GM12878 (cell line): ENCODE measurements at regions not wholly inside any gene's neighbourhood (a gene's known extent, or its start where the extent isn't known, plus 50 kb on each side); places are given as distances from the start of the nearest gene placed in this dataset.

Source experiments
- BHLHE40 ChIP-seq, 2 experiments: fragments of 450-650 bp in 1 of 2; IDR thresholded peaks; 2 replicates each; pipeline ENCODE4 v1.6.1; 2011 to 2017; ENCODE audit warnings: low read depth in 2 of 2, borderline replicate concordance in 1 of 2, improper control_type of control experiment in 1 of 2, low read length in 1 of 2, mild to moderate bottlenecking in 1 of 2
- GATAD2B ChIP-seq: fragments of 450-650 bp; conservative IDR thresholded peaks from 2 replicates; pipeline ENCODE4 v1.6.1; 2017; ENCODE audit warnings: low read depth, mild to moderate bottlenecking, moderate library complexity
- MTA3 ChIP-seq: IDR thresholded peaks from 2 replicates; pipeline ENCODE4 v1.6.1; 2012; ENCODE audit warnings: low read length, inconsistent platforms, borderline replicate concordance
- RFX5 ChIP-seq: IDR thresholded peaks from 2 replicates; pipeline ENCODE4 v1.6.1; 2011; ENCODE audit warnings: low read depth, low read length, improper control_type of control experiment
- USF2 ChIP-seq: IDR thresholded peaks from 2 replicates; pipeline ENCODE4 v1.6.1; 2011; ENCODE audit warnings: low read depth, low read length, improper control_type of control experiment, borderline replicate concordance
- TF ChIP-seq, protein P1 (sequence below): fragments of 450-650 bp; IDR thresholded peaks from 2 replicates; pipeline ENCODE4 v1.6.1; 2016; ENCODE audit warnings: mild to moderate bottlenecking
- TF ChIP-seq, protein P2 (sequence below): fragments of 450-650 bp; IDR thresholded peaks from 2 replicates; pipeline ENCODE4 v1.6.1; 2016; ENCODE audit warnings: mild to moderate bottlenecking, moderate library complexity, borderline replicate concordance

- TF ChIP-seq USF2 (no peak), BHLHE40 (IDR thresholded peaks at IDR 0.05; ENCODE audit: borderline replicate concordance in 1 of 2, low read depth in 2 of 2, low read length in 1 of 2) (peak; percentile 29 to 35; a peak in 1 of 4 replicates), GATAD2B (no peak), RFX5 (no peak), MTA3 (no peak)
- TF ChIP-seq, protein P1, sequence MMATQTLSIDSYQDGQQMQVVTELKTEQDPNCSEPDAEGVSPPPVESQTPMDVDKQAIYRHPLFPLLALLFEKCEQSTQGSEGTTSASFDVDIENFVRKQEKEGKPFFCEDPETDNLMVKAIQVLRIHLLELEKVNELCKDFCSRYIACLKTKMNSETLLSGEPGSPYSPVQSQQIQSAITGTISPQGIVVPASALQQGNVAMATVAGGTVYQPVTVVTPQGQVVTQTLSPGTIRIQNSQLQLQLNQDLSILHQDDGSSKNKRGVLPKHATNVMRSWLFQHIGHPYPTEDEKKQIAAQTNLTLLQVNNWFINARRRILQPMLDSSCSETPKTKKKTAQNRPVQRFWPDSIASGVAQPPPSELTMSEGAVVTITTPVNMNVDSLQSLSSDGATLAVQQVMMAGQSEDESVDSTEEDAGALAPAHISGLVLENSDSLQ = 0 out of 2 replicates have a peak, but pooled peaks have one; percentile 22
- TF ChIP-seq, protein P2, sequence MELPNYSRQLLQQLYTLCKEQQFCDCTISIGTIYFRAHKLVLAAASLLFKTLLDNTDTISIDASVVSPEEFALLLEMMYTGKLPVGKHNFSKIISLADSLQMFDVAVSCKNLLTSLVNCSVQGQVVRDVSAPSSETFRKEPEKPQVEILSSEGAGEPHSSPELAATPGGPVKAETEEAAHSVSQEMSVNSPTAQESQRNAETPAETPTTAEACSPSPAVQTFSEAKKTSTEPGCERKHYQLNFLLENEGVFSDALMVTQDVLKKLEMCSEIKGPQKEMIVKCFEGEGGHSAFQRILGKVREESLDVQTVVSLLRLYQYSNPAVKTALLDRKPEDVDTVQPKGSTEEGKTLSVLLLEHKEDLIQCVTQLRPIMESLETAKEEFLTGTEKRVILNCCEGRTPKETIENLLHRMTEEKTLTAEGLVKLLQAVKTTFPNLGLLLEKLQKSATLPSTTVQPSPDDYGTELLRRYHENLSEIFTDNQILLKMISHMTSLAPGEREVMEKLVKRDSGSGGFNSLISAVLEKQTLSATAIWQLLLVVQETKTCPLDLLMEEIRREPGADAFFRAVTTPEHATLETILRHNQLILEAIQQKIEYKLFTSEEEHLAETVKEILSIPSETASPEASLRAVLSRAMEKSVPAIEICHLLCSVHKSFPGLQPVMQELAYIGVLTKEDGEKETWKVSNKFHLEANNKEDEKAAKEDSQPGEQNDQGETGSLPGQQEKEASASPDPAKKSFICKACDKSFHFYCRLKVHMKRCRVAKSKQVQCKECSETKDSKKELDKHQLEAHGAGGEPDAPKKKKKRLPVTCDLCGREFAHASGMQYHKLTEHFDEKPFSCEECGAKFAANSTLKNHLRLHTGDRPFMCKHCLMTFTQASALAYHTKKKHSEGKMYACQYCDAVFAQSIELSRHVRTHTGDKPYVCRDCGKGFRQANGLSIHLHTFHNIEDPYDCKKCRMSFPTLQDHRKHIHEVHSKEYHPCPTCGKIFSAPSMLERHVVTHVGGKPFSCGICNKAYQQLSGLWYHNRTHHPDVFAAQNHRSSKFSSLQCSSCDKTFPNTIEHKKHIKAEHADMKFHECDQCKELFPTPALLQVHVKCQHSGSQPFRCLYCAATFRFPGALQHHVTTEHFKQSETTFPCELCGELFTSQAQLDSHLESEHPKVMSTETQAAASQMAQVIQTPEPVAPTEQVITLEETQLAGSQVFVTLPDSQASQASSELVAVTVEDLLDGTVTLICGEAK = peak; percentile 88
These were observed 428.7 kb downstream of the GABRG2 start (continued) for GRCh38 chr5:162496100-162496808.
